Lower leg skin (tissue), 4 donors: ENCODE measurements at regions not wholly inside any gene's neighbourhood (a gene's known extent, or its start where the extent isn't known, plus 50 kb on each side); places are given as distances from the start of the nearest gene placed in this dataset.
"Not testable (repeated sequence)": the region's sequence is repeated elsewhere in the genome, so short reads cannot be mapped to it uniquely, and the experiment has no call there.

ENCODE experiments used
- DNase-seq, 2 donors: peaks; one replicate each; pipeline ENCODE4 v3.0.0-alpha.2; 2019; ENCODE audit warnings: low spot score in 2 of 2
- H3K4me3 ChIP-seq: fragments of 200-600 bp; sonication (generic); 2 replicates; pipeline ENCODE4 v1.5.1; 2017; ENCODE audit warnings: mild to moderate bottlenecking, low read depth; ENCODE audit not compliant: poor library complexity, severe bottlenecking
- POLR2A ChIP-seq, 2 donors: fragments of 450-650 bp; IDR thresholded peaks; one replicate each; pipeline ENCODE4 v1.6.1; 2016 to 2017; ENCODE audit warnings: antibody characterized with exemption in 2 of 2, mild to moderate bottlenecking in 1 of 2, moderate library complexity in 1 of 2
- WGBS, 2 donors: methylation state at CpG; one replicate each; pipeline ENCODE4 v1.1.5; 2018; 5-methylcytosine and 5-hydroxymethylcytosine counted together
- intact Hi-C: fragments of 100-400 bp; cut with DNase I; formaldehyde crosslinking; loops from one replicate; pipeline ENCODE4 v1.15.0; 2023; ENCODE audit warnings: low total_unique reads
- TF ChIP-seq, protein P1 (sequence below), 3 donors: fragments of 450-650 bp; IDR thresholded peaks; one replicate each; pipeline ENCODE4 v1.5.1; 2016; ENCODE audit warnings: antibody characterized with exemption in 3 of 3, mild to moderate bottlenecking in 3 of 3, moderate library complexity in 2 of 3

DNA sequence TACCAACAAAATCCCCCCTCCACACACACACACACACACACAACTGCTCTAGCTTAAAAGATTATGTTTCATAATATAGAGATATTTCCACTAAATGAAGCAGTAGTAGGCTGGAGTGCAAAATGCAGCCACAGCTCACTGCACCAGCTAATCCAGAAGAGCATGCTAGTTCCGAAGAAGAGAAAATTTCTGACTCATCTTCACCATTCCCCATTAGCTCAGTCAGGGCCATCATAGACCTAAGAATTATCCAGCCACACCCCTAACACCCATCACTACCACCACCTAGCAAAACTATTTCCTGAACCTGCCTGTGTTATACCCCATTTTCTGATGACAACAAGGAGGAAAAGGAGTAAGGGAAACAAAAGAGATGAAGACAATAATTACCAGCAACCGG lies 67.1 kb upstream of the UBE2E2 start:
- intact Hi-C loops = no loop called here
- WGBS, 2 donors = 84 to 88% methylated on average over 2 of the region's 2 CpGs
- no peak overlapping the region for H3K4me3 ChIP-seq
- TF ChIP-seq, protein P1, sequence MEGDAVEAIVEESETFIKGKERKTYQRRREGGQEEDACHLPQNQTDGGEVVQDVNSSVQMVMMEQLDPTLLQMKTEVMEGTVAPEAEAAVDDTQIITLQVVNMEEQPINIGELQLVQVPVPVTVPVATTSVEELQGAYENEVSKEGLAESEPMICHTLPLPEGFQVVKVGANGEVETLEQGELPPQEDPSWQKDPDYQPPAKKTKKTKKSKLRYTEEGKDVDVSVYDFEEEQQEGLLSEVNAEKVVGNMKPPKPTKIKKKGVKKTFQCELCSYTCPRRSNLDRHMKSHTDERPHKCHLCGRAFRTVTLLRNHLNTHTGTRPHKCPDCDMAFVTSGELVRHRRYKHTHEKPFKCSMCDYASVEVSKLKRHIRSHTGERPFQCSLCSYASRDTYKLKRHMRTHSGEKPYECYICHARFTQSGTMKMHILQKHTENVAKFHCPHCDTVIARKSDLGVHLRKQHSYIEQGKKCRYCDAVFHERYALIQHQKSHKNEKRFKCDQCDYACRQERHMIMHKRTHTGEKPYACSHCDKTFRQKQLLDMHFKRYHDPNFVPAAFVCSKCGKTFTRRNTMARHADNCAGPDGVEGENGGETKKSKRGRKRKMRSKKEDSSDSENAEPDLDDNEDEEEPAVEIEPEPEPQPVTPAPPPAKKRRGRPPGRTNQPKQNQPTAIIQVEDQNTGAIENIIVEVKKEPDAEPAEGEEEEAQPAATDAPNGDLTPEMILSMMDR (IDR thresholded peaks at IDR 0.05) = no peak
- TF ChIP-seq POLR2A (IDR thresholded peaks at IDR 0.05) = no peak
- DNase-seq = no peak

DNA sequence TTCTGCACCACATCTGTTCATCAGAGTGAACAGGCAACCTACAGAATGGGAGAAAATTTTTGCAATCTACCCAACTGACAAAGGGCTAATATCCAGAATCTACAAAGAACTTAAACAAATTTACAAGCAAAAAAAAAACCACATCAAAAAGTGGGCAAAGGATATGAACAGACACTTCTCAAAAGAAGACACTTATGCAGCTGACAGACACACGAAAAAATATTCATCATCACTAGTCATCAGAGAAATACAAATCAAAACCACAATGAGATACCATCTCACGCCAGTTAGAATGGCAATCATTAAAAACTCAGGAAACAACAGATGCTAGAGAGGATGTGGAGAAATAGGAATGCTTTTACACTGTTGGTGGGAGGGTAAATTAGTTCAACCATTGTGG lies 59.1 kb upstream of the UBE2E2 start:
- DNase-seq, intact Hi-C loops, H3K4me3 ChIP-seq: not testable (repeated sequence)
- WGBS, 2 donors = 33 to 43% methylated on average over 2 of the region's 2 CpGs

DNA sequence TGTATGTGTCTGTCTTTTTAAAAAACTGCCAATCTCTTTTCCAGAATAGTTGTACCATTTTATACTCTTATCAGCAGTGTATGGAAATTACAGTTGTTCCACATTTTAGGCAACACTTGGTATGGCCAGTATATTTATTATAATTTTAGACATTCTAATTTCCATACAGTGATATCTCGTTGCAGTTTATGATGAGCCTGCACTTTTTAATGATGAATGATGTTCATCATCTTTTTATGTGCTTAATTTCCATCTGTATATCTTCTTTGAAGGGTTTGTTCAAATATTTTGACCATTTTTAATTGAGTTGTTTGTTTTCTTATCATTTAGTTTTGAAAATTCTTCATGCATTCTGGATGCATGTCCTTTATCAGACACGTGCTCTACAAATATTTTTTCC lies 57.0 kb upstream of the UBE2E2 start:
- TF ChIP-seq, protein P1 (IDR thresholded peaks at IDR 0.05) = no peak
- no peak for TF ChIP-seq POLR2A (IDR thresholded peaks at IDR 0.05)
- WGBS, 2 donors = 74 to 83% methylated on average over 2 of the region's 2 CpGs
- H3K4me3 ChIP-seq = no peak overlapping the region
- intact Hi-C loops = no loop called here
- no peak for DNase-seq

DNA sequence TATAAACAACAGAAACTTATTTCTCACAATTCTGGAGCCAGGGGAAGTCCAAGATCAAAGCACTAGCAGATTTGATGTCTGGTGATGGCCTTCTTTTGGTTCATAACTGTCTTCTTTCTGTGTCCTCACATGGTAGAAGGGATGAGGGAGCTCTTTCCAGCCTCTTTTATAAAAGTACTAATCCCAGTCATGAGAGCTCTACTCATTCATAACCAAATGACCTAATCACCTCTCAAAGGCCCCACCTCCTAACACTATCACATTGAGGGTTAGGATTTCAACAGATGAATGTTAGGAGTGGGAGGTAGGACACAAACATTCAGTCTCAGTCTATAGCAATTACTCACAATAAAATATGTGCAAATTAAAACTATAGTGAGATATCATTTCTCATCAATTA lies 50.1 kb upstream of the UBE2E2 start:
- no peak overlapping the region for H3K4me3 ChIP-seq
- no peak for DNase-seq
- TF ChIP-seq, protein P1 (IDR thresholded peaks at IDR 0.05) = no peak
- no peak for TF ChIP-seq POLR2A (IDR thresholded peaks at IDR 0.05)
- intact Hi-C loops = no loop called here
